ENCODE measurements at regions not wholly inside any gene's neighbourhood (a gene's known extent, or its start where the extent isn't known, plus 50 kb on each side); places are given as distances from the start of the nearest gene placed in this dataset.

DNA sequence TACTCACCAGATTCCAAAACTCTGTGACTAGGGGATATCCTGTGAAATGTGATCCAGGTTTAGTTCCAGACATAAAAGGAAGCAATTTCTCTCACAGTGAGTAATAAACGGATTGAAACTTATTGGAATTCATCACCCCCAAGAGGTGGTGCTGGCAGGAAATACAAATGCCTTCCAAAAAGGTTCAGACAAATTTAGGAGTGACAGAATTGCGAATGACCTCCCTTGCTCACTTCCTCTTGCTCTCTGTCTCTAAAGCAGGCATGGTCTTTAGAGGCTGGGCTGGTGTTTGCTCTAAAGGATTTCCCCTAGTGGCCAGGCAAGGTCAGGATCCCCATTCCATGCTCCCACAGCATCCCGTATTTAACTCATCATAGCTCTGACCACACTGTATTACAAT is 449.4 kb upstream of the PPP2R3A start:
- H3K27ac ChIP-seq = no peak overlapping the region
- intact Hi-C loops (cut with DNase I) = no loop called here

DNA sequence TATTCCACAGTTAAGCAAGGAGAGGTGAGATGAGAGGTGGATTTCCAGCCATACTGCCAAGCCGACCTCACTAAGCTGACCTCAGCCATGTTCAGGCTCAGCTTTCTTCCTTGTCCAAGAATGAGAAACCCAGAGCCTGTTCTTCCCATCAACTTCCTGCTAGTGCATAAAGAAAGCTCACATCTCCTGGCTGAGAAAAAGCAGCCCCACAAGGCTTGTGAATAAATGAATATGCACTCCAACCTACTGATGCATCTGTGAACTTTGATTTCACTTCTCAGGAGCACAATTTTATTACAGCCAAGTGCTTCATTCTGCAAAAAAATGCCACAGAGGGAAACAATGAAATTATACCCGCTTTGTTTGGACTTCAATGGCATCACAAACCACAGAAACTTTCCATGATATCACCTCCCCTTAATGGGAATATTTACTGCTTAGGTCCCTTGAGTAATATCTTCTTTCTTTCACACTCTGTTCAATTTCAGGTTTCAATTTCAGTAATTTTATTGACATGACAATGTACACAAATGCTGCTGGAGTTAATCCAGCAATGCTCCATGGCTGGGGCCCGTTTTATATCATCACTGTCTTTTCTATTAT is 437.0 kb upstream of the PPP2R3A start:
- Histone ChIP-seq H3K27me3 (no peaks in the 10 kb centered on the region), H3K27ac (no peak overlapping the region), H3K9me3 (no peaks in the 10 kb centered on the region), H3K4me1 (no peaks in the 10 kb centered on the region), H3K36me3 (no peaks in the 10 kb centered on the region), H3K9ac (ENCODE audit: low read depth in 2 of 2, low read length in 2 of 2) (no peak overlapping the region), H3K4me3 (no peak overlapping the region)
- TF ChIP-seq, protein P1, sequence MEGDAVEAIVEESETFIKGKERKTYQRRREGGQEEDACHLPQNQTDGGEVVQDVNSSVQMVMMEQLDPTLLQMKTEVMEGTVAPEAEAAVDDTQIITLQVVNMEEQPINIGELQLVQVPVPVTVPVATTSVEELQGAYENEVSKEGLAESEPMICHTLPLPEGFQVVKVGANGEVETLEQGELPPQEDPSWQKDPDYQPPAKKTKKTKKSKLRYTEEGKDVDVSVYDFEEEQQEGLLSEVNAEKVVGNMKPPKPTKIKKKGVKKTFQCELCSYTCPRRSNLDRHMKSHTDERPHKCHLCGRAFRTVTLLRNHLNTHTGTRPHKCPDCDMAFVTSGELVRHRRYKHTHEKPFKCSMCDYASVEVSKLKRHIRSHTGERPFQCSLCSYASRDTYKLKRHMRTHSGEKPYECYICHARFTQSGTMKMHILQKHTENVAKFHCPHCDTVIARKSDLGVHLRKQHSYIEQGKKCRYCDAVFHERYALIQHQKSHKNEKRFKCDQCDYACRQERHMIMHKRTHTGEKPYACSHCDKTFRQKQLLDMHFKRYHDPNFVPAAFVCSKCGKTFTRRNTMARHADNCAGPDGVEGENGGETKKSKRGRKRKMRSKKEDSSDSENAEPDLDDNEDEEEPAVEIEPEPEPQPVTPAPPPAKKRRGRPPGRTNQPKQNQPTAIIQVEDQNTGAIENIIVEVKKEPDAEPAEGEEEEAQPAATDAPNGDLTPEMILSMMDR (IDR thresholded peaks at IDR 0.05) = no peak
- intact Hi-C loops (cut with DNase I) = no loop called here
- no peak for DNase-seq

More for the DNA sequence above, 449.4 kb upstream of the PPP2R3A start:
- no peak overlapping the region for H3K4me3 ChIP-seq
- H3K4me1 ChIP-seq = no peaks in the 10 kb centered on the region
- H3K36me3 ChIP-seq = no peaks in the 10 kb centered on the region
- DNase-seq = no peak
- TF ChIP-seq, protein P1 (IDR thresholded peaks at IDR 0.05) = no peak
- no peaks in the 10 kb centered on the region for H3K27me3 ChIP-seq
- no peak overlapping the region for H3K9ac ChIP-seq (ENCODE audit: low read depth in 2 of 2, low read length in 2 of 2)
- H3K9me3 ChIP-seq = no peaks in the 10 kb centered on the region

DNA sequence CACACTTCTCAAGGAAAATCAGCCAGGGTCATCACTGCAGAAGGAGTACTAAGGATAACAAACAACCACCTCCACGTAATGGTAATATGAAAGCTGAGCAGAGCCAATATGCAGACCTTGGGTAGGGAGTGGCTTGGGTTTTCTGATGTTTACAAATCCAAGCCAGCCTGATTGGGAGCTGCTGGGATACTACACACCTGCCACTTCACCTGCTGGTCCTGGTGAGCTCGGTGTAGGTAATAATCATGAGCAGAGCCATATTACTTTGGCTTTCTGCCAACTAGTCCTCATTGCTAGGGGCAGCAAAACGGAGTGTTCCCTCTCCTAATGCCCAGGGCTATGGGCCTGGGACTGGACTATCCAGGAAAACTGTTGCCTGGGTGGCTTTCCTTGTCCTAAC is 433.5 kb upstream of the PPP2R3A start:
- Histone ChIP-seq H3K9ac (ENCODE audit: low read depth in 2 of 2, low read length in 2 of 2) (no peak overlapping the region), H3K4me1 (no peaks in the 10 kb centered on the region), H3K27me3 (no peaks in the 10 kb centered on the region), H3K27ac (no peak overlapping the region), H3K36me3 (no peaks in the 10 kb centered on the region), H3K4me3 (no peak overlapping the region), H3K9me3 (no peaks in the 10 kb centered on the region)
- peak; percentile 27 for DNase-seq
- intact Hi-C loops (cut with DNase I) = no loop called here
- TF ChIP-seq, protein P1 (IDR thresholded peaks at IDR 0.05) = no peak

DNA sequence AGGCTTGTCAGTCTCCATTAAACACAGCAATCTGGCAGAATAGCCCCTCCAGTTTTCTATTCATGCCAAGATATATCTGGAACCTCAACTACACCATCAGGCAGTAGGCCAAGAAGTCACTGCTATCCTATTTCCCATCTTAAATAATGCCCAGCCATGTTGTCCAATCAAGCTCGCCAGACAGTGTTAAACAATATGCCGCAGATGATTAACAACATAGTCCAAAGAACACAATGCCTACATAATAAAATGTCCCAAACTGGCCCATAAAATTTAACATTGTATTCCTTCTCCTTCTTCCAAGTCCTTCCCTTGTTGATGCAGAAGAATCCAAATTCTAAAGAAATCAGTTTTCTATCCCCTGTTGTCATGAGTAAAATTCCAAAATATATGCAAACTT is 427.4 kb upstream of the PPP2R3A start:
- TF ChIP-seq, protein P1 (IDR thresholded peaks at IDR 0.05) = no peak
- intact Hi-C loops (cut with DNase I) = no loop called here
- no peak for DNase-seq
- Histone ChIP-seq H3K4me1 (no peaks in the 10 kb centered on the region), H3K4me3 (no peak overlapping the region), H3K36me3 (no peaks in the 10 kb centered on the region), H3K27me3 (no peaks in the 10 kb centered on the region), H3K9ac (ENCODE audit: low read depth in 2 of 2, low read length in 2 of 2) (no peak overlapping the region), H3K9me3 (no peaks in the 10 kb centered on the region), H3K27ac (no peak overlapping the region)

DNA sequence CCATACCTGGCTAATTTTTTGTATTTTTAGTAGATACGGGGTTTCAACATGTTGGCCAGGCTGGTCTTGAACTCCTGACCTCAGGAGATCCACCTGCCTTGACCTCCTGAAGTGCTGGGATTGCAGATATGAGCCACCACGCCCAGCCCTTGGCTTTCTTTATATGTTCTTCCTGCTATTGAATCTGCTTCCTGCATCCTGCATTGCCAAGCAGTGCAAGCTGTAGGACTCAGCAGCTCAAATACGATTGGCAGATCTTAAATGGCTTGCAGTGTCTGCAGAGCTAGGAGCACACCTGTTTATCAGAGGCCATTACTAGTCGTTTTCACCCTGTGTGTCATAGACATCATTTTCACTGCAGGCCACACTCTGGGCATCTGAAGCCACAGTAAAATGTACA is 426.2 kb upstream of the PPP2R3A start:
- no peak for DNase-seq
- no peaks in the 10 kb centered on the region for H3K4me1 ChIP-seq
- H3K36me3 ChIP-seq = no peaks in the 10 kb centered on the region
- intact Hi-C loops (cut with DNase I) = no loop called here
- no peak overlapping the region for H3K27ac ChIP-seq
- H3K27me3 ChIP-seq = no peaks in the 10 kb centered on the region
- TF ChIP-seq, protein P1 (IDR thresholded peaks at IDR 0.05) = no peak
- H3K9ac ChIP-seq (ENCODE audit: low read depth in 2 of 2, low read length in 2 of 2) = no peak overlapping the region
- H3K4me3 ChIP-seq = no peak overlapping the region
- H3K9me3 ChIP-seq = no peaks in the 10 kb centered on the region
